WERI-Rb-1 (cell line): ENCODE measurements at regions not wholly inside any gene's neighbourhood (a gene's known extent, or its start where the extent isn't known, plus 50 kb on each side); places are given as distances from the start of the nearest gene placed in this dataset.

Experiments used
- DNase-seq: peaks from one replicate; pipeline ENCODE4 v3.0.0-alpha.2; 2020
- H3K27ac ChIP-seq: fragments of 250-450 bp; sonication (Bioruptor Pico); 2 replicates; pipeline ENCODE4 v1.5.1; 2020; ENCODE audit warnings: mild to moderate bottlenecking, moderate library complexity
- H3K27me3 ChIP-seq: fragments of 250-450 bp; sonication (Bioruptor Pico); 2 replicates; pipeline ENCODE4 v1.5.1; 2021; ENCODE audit warnings: mild to moderate bottlenecking, low read depth, moderate library complexity; ENCODE audit not compliant: insufficient read depth, severe bottlenecking
- H3K36me3 ChIP-seq: fragments of 250-450 bp; sonication (Bioruptor Pico); 2 replicates; pipeline ENCODE4 v1.5.1; 2020; ENCODE audit warnings: mild to moderate bottlenecking, moderate library complexity
- H3K4me3 ChIP-seq: 2 replicates; pipeline ENCODE4 v1.5.1; 2011; ENCODE audit warnings: low read depth, mild to moderate bottlenecking, control low read depth, low read length
- H3K9me3 ChIP-seq: fragments of 250-450 bp; sonication (Bioruptor Pico); 2 replicates; pipeline ENCODE4 v1.5.1; 2021; ENCODE audit warnings: mild to moderate bottlenecking, moderate library complexity; ENCODE audit not compliant: severe bottlenecking
- CTCF ChIP-seq: IDR thresholded peaks from 2 replicates; pipeline ENCODE4 v1.5.1; 2011; ENCODE audit warnings: low read depth, mild to moderate bottlenecking, control low read depth, inconsistent platforms, low read length

DNA sequence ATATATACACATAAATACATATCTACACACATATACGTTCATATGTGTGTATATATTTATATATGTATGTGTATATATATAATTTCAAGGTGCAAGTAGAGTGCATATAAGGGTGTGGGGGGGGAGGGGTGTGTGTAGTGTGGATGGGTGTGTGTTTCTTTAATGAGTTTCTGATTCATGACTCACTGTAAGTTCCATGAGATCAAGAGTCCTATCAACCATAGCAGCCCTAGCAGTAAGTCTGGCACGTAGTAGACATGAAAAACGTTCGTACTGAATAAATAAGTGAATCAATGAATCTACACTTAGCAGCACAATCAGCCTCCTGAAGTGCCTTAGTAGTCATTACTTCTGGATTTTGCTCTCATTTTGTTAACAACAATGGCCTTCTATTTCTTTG, 61.9 kb upstream of the KRTAP11-1 start:
- H3K36me3 ChIP-seq: no peaks in the 10 kb centered on the region
- TF ChIP-seq CTCF: no peak
- no peak overlapping the region for H3K4me3 ChIP-seq
- no peaks in the 10 kb centered on the region for H3K9me3 ChIP-seq
- peaks cover 78% of the 10 kb centered on the region for H3K27me3 ChIP-seq
- DNase-seq: no peak
- no peak overlapping the region for H3K27ac ChIP-seq

DNA sequence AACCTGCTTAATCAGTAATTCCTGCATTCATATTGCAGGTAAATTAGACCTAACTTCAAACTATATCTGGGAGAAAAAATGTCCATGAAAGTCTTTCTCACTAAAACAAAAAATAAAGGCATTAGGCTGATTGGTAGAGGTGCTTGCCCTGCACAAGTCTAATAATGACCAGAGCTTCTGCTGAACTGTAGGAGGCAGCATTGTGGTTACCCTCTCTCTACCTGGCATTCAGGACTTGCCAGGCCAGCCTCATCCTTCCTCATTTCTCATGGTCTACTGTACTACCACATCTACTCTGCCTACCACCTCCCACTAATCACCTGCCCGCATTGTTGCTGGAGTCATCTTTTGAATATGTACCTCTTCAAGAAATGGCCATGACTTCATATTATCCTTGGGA, 60.8 kb upstream of the KRTAP11-1 start:
- H3K27ac ChIP-seq: no peak overlapping the region
- no peak for TF ChIP-seq CTCF
- no peak for DNase-seq
- no peaks in the 10 kb centered on the region for H3K36me3 ChIP-seq
- H3K4me3 ChIP-seq: no peak overlapping the region
- H3K27me3 ChIP-seq: peaks cover 79% of the 10 kb centered on the region
- no peaks in the 10 kb centered on the region for H3K9me3 ChIP-seq

- no peak overlapping the region for H3K4me3 ChIP-seq
- no peak overlapping the region for H3K27ac ChIP-seq
- TF ChIP-seq CTCF: no peak
- H3K36me3 ChIP-seq: no peaks in the 10 kb centered on the region
- no peak for DNase-seq
- peaks cover 89% of the 10 kb centered on the region for H3K27me3 ChIP-seq
- H3K9me3 ChIP-seq: no peaks in the 10 kb centered on the region
Observed at GRCh38 chr21:30936207-30936606, 54.8 kb upstream of the KRTAP11-1 start.

GRCh38 chr21:30935889-30936168, 54.4 kb upstream of the KRTAP11-1 start:
- TF ChIP-seq CTCF: no peak
- no peak for DNase-seq
- no peak overlapping the region for H3K27ac ChIP-seq
- no peaks in the 10 kb centered on the region for H3K36me3 ChIP-seq
- no peak overlapping the region for H3K4me3 ChIP-seq
- no peaks in the 10 kb centered on the region for H3K9me3 ChIP-seq
- peaks cover 85% of the 10 kb centered on the region for H3K27me3 ChIP-seq

DNA sequence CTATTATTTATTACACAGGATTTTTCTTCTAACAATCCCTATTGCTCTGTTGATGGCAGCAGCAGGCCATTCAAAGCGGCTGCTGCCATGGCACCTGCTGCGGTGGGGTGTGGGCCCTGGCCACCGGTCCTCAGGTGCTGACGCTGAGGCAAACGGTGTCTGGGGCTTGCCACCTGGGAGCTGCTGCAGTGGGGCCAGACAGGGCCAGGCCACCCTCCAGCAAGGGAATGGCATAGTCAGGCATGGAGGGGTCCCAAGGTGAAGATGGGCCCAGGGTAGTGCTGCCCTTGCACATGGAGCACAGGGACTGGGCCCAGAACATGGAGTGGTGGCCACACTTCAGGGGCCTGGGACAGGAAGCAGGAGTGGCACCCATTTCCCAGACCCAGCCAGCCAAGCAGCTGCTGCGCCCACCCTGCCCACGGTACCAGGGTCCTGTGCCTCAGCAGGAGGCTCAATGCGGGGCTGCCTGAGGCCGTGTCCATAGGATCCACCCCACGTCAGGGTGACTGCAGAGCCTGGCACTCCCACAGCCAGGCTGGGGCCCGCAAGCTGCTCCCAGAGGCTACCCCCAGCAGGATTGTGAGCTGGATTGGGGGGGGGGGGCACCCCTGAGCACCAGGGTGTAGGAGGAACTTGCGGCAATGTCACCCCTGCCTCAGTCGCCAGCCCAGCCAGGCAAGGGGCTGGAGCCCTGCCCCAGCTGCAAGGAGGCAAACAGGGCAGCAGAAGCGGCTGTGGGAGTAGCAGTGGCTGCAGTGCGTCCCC, 53.9 kb upstream of the KRTAP11-1 start:
- no peaks in the 10 kb centered on the region for H3K9me3 ChIP-seq
- TF ChIP-seq CTCF: no peak
- H3K27me3 ChIP-seq: peaks cover 82% of the 10 kb centered on the region
- no peak overlapping the region for H3K4me3 ChIP-seq
- no peak overlapping the region for H3K27ac ChIP-seq
- H3K36me3 ChIP-seq: no peaks in the 10 kb centered on the region
- no peak for DNase-seq

DNA sequence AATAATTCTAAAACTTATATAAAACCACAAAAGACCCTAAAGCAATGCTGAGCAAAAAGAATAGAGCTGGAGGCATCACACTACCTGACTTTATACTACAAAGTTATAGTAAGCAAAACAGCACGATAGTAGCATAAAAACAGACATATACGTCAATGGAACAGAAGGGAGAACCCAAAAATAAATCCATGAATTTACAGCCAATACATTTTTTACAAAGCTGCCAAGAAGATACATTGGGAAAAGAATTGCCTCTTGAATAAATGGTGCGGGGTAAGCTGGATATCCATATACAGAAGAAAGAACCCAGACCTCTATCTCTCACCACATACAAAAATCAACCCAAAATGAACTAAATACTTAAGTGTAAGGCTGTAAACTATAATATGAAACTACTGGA, 51.3 kb upstream of the KRTAP11-1 start:
- Histone ChIP-seq H3K27ac (no peak overlapping the region), H3K27me3 (peaks cover 65% of the 10 kb centered on the region), H3K9me3 (no peaks in the 10 kb centered on the region), H3K36me3 (no peaks in the 10 kb centered on the region), H3K4me3 (no peak overlapping the region)
- DNase-seq: no peak
- no peak for TF ChIP-seq CTCF
